ENCODE measurements at regions not wholly inside any gene's neighbourhood (a gene's known extent, or its start where the extent isn't known, plus 50 kb on each side); places are given as distances from the start of the nearest gene placed in this dataset.

- no peak for TF ChIP-seq POLR2AphosphoS5 (IDR thresholded peaks at IDR 0.05)
- TF ChIP-seq POLR2A (IDR thresholded peaks at IDR 0.05) = no peak
- no peak for TF ChIP-seq CTCF (IDR thresholded peaks at IDR 0.05)
Observed at GRCh38 chr4:10866666-10867065, 182.1 kb upstream of the CLNK start.
